Common myeloid progenitor, CD34-positive (primary cell): ENCODE measurements at regions not wholly inside any gene's neighbourhood (a gene's known extent, or its start where the extent isn't known, plus 50 kb on each side); places are given as distances from the start of the nearest gene placed in this dataset.

ENCODE experiments used
- CTCF ChIA-PET: fragments of 350-600 bp; sonication (Branson Sonifier 250); formaldehyde crosslinking; loops from one replicate; lab custom pipeline; 2021; ENCODE audit warnings: antibody characterized with exemption; lab: Charles Lee
- POLR2A ChIA-PET: fragments of 350-600 bp; sonication (Branson Sonifier 250); formaldehyde crosslinking; loops from one replicate; lab custom pipeline; 2021; ENCODE audit warnings: antibody characterized with exemption; lab: Charles Lee
- DNase-seq, 3 donors: peaks; one replicate each; pipeline versions ENCODE4 v3.0.0 to v3.0.0-alpha.2; 2013
- H3K27ac ChIP-seq, 2 experiments: 1 replicate in 1 of 2; 2 replicates in 1 of 2; pipeline ENCODE4 v1.7.0; 2013; ENCODE audit warnings: inconsistent platforms in 2 of 2, low read length in 2 of 2, mild to moderate bottlenecking in 2 of 2, low read depth in 1 of 2, moderate library complexity in 1 of 2; ENCODE audit not compliant: severe bottlenecking in 2 of 2, insufficient read depth in 1 of 2, poor library complexity in 1 of 2
- H3K27me3 ChIP-seq, 5 experiments: replicated peaks in 2 of 5; 1 replicate in 3 of 5; 2 replicates in 2 of 5; pipeline versions ENCODE4 v1.6.1 to v1.7.0; 2013; ENCODE audit warnings: low read length in 4 of 5, mild to moderate bottlenecking in 2 of 5, moderate library complexity in 2 of 5, inconsistent platforms in 1 of 5; ENCODE audit not compliant: insufficient read depth in 5 of 5, control insufficient read depth in 4 of 5
- H3K36me3 ChIP-seq, 4 experiments: 1 replicate in 2 of 4; 2 replicates in 2 of 4; pipeline versions ENCODE4 v1.6.1 to v1.7.0; 2013; ENCODE audit warnings: low read length in 3 of 4, control low read depth in 1 of 4, mild to moderate bottlenecking in 1 of 4; ENCODE audit not compliant: control insufficient read depth in 4 of 4, insufficient read depth in 4 of 4
- H3K4me1 ChIP-seq, 4 experiments: 1 replicate in 3 of 4; 2 replicates in 1 of 4; pipeline versions ENCODE4 v1.6.1 to v1.7.1; 2013; ENCODE audit warnings: low read length in 3 of 4, mild to moderate bottlenecking in 3 of 4, control low read depth in 1 of 4, inconsistent platforms in 1 of 4, moderate library complexity in 1 of 4; ENCODE audit not compliant: control insufficient read depth in 4 of 4, insufficient read depth in 4 of 4; ENCODE audit errors: control extremely low read depth in 1 of 4
- H3K4me3 ChIP-seq, 7 experiments: 1 replicate in 4 of 7; 2 replicates in 3 of 7; pipeline versions ENCODE4 v1.5.1 to v1.7.0; 2013; ENCODE audit warnings: mild to moderate bottlenecking in 7 of 7, low read length in 6 of 7, moderate library complexity in 6 of 7, inconsistent platforms in 2 of 7, low read depth in 2 of 7, control low read depth in 1 of 7; ENCODE audit not compliant: insufficient read depth in 4 of 7, control insufficient read depth in 1 of 7; ENCODE audit errors: extremely low read depth in 1 of 7
- H3K9me3 ChIP-seq, 5 experiments: 1 replicate in 4 of 5; 2 replicates in 1 of 5; pipeline versions ENCODE4 v1.6.1 to v1.7.1; 2013; ENCODE audit warnings: low read length in 4 of 5, mild to moderate bottlenecking in 2 of 5, inconsistent platforms in 1 of 5, low read depth in 1 of 5, moderate library complexity in 1 of 5; ENCODE audit not compliant: control insufficient read depth in 4 of 5, insufficient read depth in 2 of 5; ENCODE audit errors: control extremely low read depth in 1 of 5
- WGBS: methylation state at CpG from one replicate; pipeline ENCODE4 v1.1.5; 2013; ENCODE audit not compliant: insufficient coverage; 5-methylcytosine and 5-hydroxymethylcytosine counted together

DNA sequence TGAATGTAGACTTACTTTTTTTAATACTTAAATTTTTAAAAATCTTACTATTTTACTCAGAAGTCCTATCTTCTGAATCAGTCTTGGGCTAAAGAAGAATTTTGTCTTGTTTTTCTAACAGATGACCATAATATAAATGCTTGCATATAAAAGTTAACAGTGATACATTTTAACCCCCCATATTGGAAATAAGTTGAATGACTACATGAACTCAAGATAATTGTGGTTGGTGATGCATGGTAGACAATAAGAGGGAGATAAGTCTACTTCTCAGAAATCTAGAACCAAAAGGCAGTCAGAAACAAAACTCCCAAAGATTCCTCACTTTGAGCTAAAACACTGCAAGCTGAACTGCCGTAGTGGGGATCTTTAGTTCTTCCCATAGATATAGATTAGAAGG, 868.4 kb upstream of the SOX9 start:
- DNase-seq = no peak
- CTCF ChIA-PET = no interaction called here
- Histone ChIP-seq H3K27me3 (no peaks in the 10 kb centered on the region), H3K4me1 (no peaks in the 10 kb centered on the region), H3K27ac (no peak overlapping the region), H3K36me3 (no peaks in the 10 kb centered on the region), H3K4me3 (no peak overlapping the region), H3K9me3 (no peaks in the 10 kb centered on the region)
- WGBS = no CpG with 5 or more reads among the region's 1 CpG
- POLR2A ChIA-PET = no interaction called here

- H3K4me3 ChIP-seq = no peak overlapping the region
- DNase-seq = no peak
- H3K9me3 ChIP-seq = no peaks in the 10 kb centered on the region
- no peaks in the 10 kb centered on the region for H3K36me3 ChIP-seq
- no CpG with 5 or more reads among the region's 2 CpGs for WGBS
- no peaks in the 10 kb centered on the region for H3K27me3 ChIP-seq
- no peaks in the 10 kb centered on the region for H3K4me1 ChIP-seq
- H3K27ac ChIP-seq = no peak overlapping the region
- POLR2A ChIA-PET = no interaction called here
- CTCF ChIA-PET = no interaction called here
These were observed 863.7 kb upstream of the SOX9 start for GRCh38 chr17:71257096-71257495.

GRCh38 chr17:71260366-71260940, 860.4 kb upstream of the SOX9 start:
- ChIA-PET CTCF (no interaction called here), POLR2A (no interaction called here)
- no peak overlapping the region for H3K4me3 ChIP-seq
- H3K4me1 ChIP-seq = no peaks in the 10 kb centered on the region
- no peaks in the 10 kb centered on the region for H3K36me3 ChIP-seq
- H3K9me3 ChIP-seq = peaks cover 0 to 4% (median 0%) of the 10 kb centered on the region in 5 experiments
- 100% methylated on average over 1 of the region's 6 CpGs for WGBS
- H3K27me3 ChIP-seq = no peaks in the 10 kb centered on the region
- H3K27ac ChIP-seq = no peak overlapping the region
- DNase-seq = no peak

DNA sequence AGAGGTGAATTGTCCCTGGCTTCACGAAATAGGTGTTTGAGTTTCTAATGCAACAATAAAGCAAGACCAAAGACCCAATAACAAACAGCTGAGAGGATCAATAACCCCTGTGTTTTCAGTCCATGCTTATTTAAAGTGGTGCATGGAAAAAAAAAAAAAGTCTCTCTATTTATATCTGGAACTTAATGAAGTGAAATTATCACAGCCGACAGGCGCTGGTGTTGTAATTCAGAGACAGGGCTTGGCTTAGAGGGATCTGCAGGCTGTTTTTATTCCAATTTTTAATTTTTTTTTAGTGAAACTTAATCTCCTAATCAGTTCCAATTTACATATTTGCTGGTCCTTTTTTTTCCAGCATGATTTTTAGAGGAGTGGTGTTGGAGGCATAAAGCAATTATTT, 858.2 kb upstream of the SOX9 start:
- DNase-seq = no peak
- ChIA-PET POLR2A (no interaction called here), CTCF (no interaction called here)
- H3K36me3 ChIP-seq = no peaks in the 10 kb centered on the region
- no peaks in the 10 kb centered on the region for H3K4me1 ChIP-seq
- H3K4me3 ChIP-seq = no peak overlapping the region
- no peaks in the 10 kb centered on the region for H3K27me3 ChIP-seq
- no peak overlapping the region for H3K27ac ChIP-seq
- H3K9me3 ChIP-seq = peaks cover 0 to 11% (median 4%) of the 10 kb centered on the region in 5 experiments
- WGBS = no CpG with 5 or more reads among the region's 3 CpGs

GRCh38 chr17:71267668-71268067, 853.2 kb upstream of the SOX9 start:
- CTCF ChIA-PET = no interaction called here
- H3K36me3 ChIP-seq = no peaks in the 10 kb centered on the region

GRCh38 chr17:71269201-71269600, 851.6 kb upstream of the SOX9 start:
- WGBS = no CpG with 5 or more reads among the region's 1 CpG
- CTCF ChIA-PET = no interaction called here
- no peak for DNase-seq
- POLR2A ChIA-PET = no interaction called here
- Histone ChIP-seq H3K4me1 (no peaks in the 10 kb centered on the region), H3K4me3 (no peak overlapping the region), H3K36me3 (no peaks in the 10 kb centered on the region), H3K9me3 (peaks cover 0 to 19% (median 5%) of the 10 kb centered on the region in 5 experiments), H3K27ac (no peak overlapping the region), H3K27me3 (no peaks in the 10 kb centered on the region)

More at GRCh38 chr17:71267668-71268067, 853.2 kb upstream of the SOX9 start:
- peaks cover 0 to 19% (median 5%) of the 10 kb centered on the region in 5 experiments for H3K9me3 ChIP-seq
- DNase-seq = no peak
- no peaks in the 10 kb centered on the region for H3K4me1 ChIP-seq
- WGBS = no CpG with 5 or more reads among the region's 1 CpG
- no peaks in the 10 kb centered on the region for H3K27me3 ChIP-seq
- no peak overlapping the region for H3K27ac ChIP-seq
- POLR2A ChIA-PET = no interaction called here
- H3K4me3 ChIP-seq = no peak overlapping the region

GRCh38 chr17:71273441-71273840, 847.4 kb upstream of the SOX9 start:
- H3K9me3 ChIP-seq = peaks cover 0 to 4% (median 0%) of the 10 kb centered on the region in 5 experiments
- H3K4me3 ChIP-seq = no peak overlapping the region
- no peak overlapping the region for H3K27ac ChIP-seq
- POLR2A ChIA-PET = no interaction called here
- H3K4me1 ChIP-seq = no peaks in the 10 kb centered on the region
- CTCF ChIA-PET = no interaction called here
- WGBS = no CpG with 5 or more reads among the region's 2 CpGs
- no peaks in the 10 kb centered on the region for H3K36me3 ChIP-seq
- no peak for DNase-seq
- no peaks in the 10 kb centered on the region for H3K27me3 ChIP-seq
